ENCODE measurements at regions not wholly inside any gene's neighbourhood (a gene's known extent, or its start where the extent isn't known, plus 50 kb on each side); places are given as distances from the start of the nearest gene placed in this dataset.

- FAIRE-seq, result no peak
- no peak for TF ChIP-seq IRX3 (CRISPR knock-in tag; IDR thresholded peaks at IDR 0.05; ENCODE audit: borderline replicate concordance, low read depth)
- no peak for TF ChIP-seq ZNF674 (CRISPR knock-in tag; IDR thresholded peaks at IDR 0.05; ENCODE audit: low read depth)
- TF ChIP-seq ZNF331 (CRISPR knock-in tag; IDR thresholded peaks at IDR 0.05), result no peak
- TF ChIP-seq, protein P1, sequence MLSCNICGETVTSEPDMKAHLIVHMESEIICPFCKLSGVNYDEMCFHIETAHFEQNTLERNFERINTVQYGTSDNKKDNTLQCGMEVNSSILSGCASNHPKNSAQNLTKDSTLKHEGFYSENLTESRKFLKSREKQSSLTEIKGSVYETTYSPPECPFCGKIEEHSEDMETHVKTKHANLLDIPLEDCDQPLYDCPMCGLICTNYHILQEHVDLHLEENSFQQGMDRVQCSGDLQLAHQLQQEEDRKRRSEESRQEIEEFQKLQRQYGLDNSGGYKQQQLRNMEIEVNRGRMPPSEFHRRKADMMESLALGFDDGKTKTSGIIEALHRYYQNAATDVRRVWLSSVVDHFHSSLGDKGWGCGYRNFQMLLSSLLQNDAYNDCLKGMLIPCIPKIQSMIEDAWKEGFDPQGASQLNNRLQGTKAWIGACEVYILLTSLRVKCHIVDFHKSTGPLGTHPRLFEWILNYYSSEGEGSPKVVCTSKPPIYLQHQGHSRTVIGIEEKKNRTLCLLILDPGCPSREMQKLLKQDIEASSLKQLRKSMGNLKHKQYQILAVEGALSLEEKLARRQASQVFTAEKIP (CRISPR knock-in tag; IDR thresholded peaks at IDR 0.05; ENCODE audit: borderline replicate concordance), result no peak
- TF ChIP-seq, protein P2, sequence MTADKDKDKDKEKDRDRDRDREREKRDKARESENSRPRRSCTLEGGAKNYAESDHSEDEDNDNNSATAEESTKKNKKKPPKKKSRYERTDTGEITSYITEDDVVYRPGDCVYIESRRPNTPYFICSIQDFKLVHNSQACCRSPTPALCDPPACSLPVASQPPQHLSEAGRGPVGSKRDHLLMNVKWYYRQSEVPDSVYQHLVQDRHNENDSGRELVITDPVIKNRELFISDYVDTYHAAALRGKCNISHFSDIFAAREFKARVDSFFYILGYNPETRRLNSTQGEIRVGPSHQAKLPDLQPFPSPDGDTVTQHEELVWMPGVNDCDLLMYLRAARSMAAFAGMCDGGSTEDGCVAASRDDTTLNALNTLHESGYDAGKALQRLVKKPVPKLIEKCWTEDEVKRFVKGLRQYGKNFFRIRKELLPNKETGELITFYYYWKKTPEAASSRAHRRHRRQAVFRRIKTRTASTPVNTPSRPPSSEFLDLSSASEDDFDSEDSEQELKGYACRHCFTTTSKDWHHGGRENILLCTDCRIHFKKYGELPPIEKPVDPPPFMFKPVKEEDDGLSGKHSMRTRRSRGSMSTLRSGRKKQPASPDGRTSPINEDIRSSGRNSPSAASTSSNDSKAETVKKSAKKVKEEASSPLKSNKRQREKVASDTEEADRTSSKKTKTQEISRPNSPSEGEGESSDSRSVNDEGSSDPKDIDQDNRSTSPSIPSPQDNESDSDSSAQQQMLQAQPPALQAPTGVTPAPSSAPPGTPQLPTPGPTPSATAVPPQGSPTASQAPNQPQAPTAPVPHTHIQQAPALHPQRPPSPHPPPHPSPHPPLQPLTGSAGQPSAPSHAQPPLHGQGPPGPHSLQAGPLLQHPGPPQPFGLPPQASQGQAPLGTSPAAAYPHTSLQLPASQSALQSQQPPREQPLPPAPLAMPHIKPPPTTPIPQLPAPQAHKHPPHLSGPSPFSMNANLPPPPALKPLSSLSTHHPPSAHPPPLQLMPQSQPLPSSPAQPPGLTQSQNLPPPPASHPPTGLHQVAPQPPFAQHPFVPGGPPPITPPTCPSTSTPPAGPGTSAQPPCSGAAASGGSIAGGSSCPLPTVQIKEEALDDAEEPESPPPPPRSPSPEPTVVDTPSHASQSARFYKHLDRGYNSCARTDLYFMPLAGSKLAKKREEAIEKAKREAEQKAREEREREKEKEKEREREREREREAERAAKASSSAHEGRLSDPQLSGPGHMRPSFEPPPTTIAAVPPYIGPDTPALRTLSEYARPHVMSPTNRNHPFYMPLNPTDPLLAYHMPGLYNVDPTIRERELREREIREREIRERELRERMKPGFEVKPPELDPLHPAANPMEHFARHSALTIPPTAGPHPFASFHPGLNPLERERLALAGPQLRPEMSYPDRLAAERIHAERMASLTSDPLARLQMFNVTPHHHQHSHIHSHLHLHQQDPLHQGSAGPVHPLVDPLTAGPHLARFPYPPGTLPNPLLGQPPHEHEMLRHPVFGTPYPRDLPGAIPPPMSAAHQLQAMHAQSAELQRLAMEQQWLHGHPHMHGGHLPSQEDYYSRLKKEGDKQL (CRISPR knock-in tag; IDR thresholded peaks at IDR 0.05; ENCODE audit: low read depth), result no peak
- TF ChIP-seq THAP9 (CRISPR knock-in tag; IDR thresholded peaks at IDR 0.05; ENCODE audit: borderline replicate concordance), result no peak
- peak; percentile 6; the same call in 1 of the 2 replicates for TF ChIP-seq RAD51 (IDR thresholded peaks at IDR 0.05; ENCODE audit: borderline replicate concordance)
- no peak for TF ChIP-seq KAT8 (CRISPR knock-in tag; IDR thresholded peaks at IDR 0.05)
- TF ChIP-seq JUND (CRISPR knock-in tag; IDR thresholded peaks at IDR 0.05), result no peak
- TF ChIP-seq ASH2L (IDR thresholded peaks at IDR 0.05; ENCODE audit: insufficient read length, low read depth, low read length), result no peak
- TF ChIP-seq ZNF709 (CRISPR knock-in tag; IDR thresholded peaks at IDR 0.05), result no peak
- TF ChIP-seq MBNL3 (CRISPR knock-in tag; conservative IDR thresholded peaks at IDR 0.05), result no peak
- no peak for TF ChIP-seq ZFP90 (CRISPR knock-in tag; IDR thresholded peaks at IDR 0.05; ENCODE audit: borderline replicate concordance)
- no peak for TF ChIP-seq NCOA5 (CRISPR knock-in tag; IDR thresholded peaks at IDR 0.05)
These were observed 234.8 kb downstream of the TTC6 start for GRCh38 chr14:37830271-37830670.

More at GRCh38 chr14:37830271-37830670, 234.8 kb downstream of the TTC6 start:
- Histone ChIP-seq H3K9ac (ENCODE audit: insufficient read depth, low read depth, low read length) (no peak overlapping the region), H3K4me2 (ENCODE audit: low read depth, low read length) (no peak overlapping the region), H3K4me1 (ENCODE audit: insufficient read depth, low read length) (0 out of 2 replicates have a peak, but pooled peaks cover 1% of the 10 kb centered on the region), H3K36me3 (replicated peaks in 1 of 2; ENCODE audit: control insufficient read depth in 1 of 2, insufficient read depth in 2 of 2, low read length in 2 of 2) (no peaks in the 10 kb centered on the region), H3K79me2 (ENCODE audit: insufficient read depth, low read length) (no peaks in the 10 kb centered on the region), H3K27me3 (ENCODE audit: control insufficient read depth in 1 of 2, insufficient read depth in 2 of 2, low read length in 2 of 2) (no peaks in the 10 kb centered on the region), H3K9me3 (ENCODE audit: low read length) (peaks cover 51% of the 10 kb centered on the region), H3K4me3 (replicated peaks in 1 of 3; ENCODE audit: insufficient read depth in 1 of 3, low read depth in 2 of 3, low read length in 3 of 3) (no peak overlapping the region), H3K27ac (ENCODE audit: extremely low read length, insufficient read depth, low read length) (no peak overlapping the region), H2AFZ (ENCODE audit: low read length) (no peak overlapping the region), H4K20me1 (ENCODE audit: insufficient read depth, low read length) (no peaks in the 10 kb centered on the region)
- intact Hi-C loops (cut with micrococcal nuclease; ENCODE audit: unreplicated experiment), result no loop called here
- ATAC-seq (no peak), DNase-seq (ENCODE audit: low spot score) (no peak)
- POLR2A ChIA-PET, result no interaction called here
- in situ Hi-C loops (cut with HindIII; ENCODE audit: extremely low pct_ligation_motif_present, low pct_unique_long_range_greater_than_20kb), result loop anchor here (25.0 kb wide), 1 partner anchor 1968 kb away; no protein-coding TSS in a partner anchor
- no TSS peak for BruUV-seq (replicated peaks)
- CTCF ChIA-PET (ENCODE audit: low intra/inter-chr PET ratio, low total read pairs), result no interaction called here
